IMR-90 (cell line): ENCODE measurements at regions not wholly inside any gene's neighbourhood (a gene's known extent, or its start where the extent isn't known, plus 50 kb on each side); places are given as distances from the start of the nearest gene placed in this dataset.

ENCODE experiments used
- CEBPB ChIP-seq: IDR thresholded peaks from 2 replicates; pipeline ENCODE4 v1.6.1; 2012; ENCODE audit warnings: low read depth, low read length, improper control_type of control experiment
- CHD1 ChIP-seq: IDR thresholded peaks from 2 replicates; pipeline ENCODE4 v1.6.1; 2012; ENCODE audit warnings: low read depth, low read length, improper control_type of control experiment
- FOS ChIP-seq: fragments of 150-350 bp; IDR thresholded peaks from 2 replicates; pipeline ENCODE4 v1.6.1; 2016; ENCODE audit warnings: low read depth, low read length
- MAFK ChIP-seq: IDR thresholded peaks from 2 replicates; pipeline ENCODE4 v1.6.1; 2012; ENCODE audit warnings: low read depth, low read length, improper control_type of control experiment
- MAZ ChIP-seq: IDR thresholded peaks from 2 replicates; pipeline ENCODE4 v1.6.1; 2012; ENCODE audit warnings: low read depth, mild to moderate bottlenecking, low read length, improper control_type of control experiment, moderate library complexity, borderline replicate concordance
- POLR2A ChIP-seq: IDR thresholded peaks from 2 replicates; pipeline ENCODE4 v1.6.1; 2012; ENCODE audit warnings: mild to moderate bottlenecking, low read depth, low read length
- RAD21 ChIP-seq: IDR thresholded peaks from 2 replicates; pipeline ENCODE4 v1.6.1; 2012; ENCODE audit warnings: low read length, improper control_type of control experiment
- RCOR1 ChIP-seq: IDR thresholded peaks from 2 replicates; pipeline ENCODE4 v1.6.1; 2012; ENCODE audit warnings: mild to moderate bottlenecking, low read length, improper control_type of control experiment; ENCODE audit not compliant: insufficient replicate concordance
- SMC3 ChIP-seq: fragments of 150-350 bp; IDR thresholded peaks from 2 replicates; pipeline ENCODE4 v1.6.1; 2016; ENCODE audit warnings: low read depth, mild to moderate bottlenecking, antibody characterized with exemption, low read length, moderate library complexity
- TF ChIP-seq, protein P1 (sequence below): conservative IDR thresholded peaks from 2 replicates; pipeline ENCODE4 v1.5.1; 2012; ENCODE audit warnings: mild to moderate bottlenecking, low read depth, low read length, improper control_type of control experiment
- TF ChIP-seq, protein P2 (sequence below): fragments of 150-350 bp; IDR thresholded peaks from 2 replicates; pipeline ENCODE4 v1.6.1; 2017; ENCODE audit warnings: mild to moderate bottlenecking, antibody characterized with exemption, low read length, low read depth

DNA sequence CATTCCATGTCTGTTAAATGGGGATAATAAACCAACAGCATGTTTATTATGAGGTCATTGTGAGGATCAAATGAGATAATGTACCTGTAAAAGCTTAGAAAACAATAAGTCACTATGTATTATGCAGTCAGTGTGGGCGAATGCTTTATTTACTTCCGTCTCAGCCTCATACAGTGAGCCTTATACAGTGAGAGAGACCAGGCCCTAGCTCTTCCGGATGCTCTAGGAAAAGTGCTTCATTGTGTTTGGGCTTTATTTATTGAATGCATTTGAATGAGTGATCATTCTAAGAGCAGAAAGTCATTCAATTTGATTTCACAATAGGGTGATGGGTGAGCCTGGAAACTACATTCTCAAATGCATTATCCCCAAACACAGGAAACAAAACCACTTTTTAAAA lies 603.9 kb upstream of the FANCL start:
- TF ChIP-seq POLR2A: no peak
- TF ChIP-seq CEBPB: peak; percentile 32; the same call in 1 of the 2 replicates
- TF ChIP-seq, protein P1, sequence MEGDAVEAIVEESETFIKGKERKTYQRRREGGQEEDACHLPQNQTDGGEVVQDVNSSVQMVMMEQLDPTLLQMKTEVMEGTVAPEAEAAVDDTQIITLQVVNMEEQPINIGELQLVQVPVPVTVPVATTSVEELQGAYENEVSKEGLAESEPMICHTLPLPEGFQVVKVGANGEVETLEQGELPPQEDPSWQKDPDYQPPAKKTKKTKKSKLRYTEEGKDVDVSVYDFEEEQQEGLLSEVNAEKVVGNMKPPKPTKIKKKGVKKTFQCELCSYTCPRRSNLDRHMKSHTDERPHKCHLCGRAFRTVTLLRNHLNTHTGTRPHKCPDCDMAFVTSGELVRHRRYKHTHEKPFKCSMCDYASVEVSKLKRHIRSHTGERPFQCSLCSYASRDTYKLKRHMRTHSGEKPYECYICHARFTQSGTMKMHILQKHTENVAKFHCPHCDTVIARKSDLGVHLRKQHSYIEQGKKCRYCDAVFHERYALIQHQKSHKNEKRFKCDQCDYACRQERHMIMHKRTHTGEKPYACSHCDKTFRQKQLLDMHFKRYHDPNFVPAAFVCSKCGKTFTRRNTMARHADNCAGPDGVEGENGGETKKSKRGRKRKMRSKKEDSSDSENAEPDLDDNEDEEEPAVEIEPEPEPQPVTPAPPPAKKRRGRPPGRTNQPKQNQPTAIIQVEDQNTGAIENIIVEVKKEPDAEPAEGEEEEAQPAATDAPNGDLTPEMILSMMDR: no peak
- no peak for TF ChIP-seq SMC3
- no peak for TF ChIP-seq MAZ
- no peak for TF ChIP-seq MAFK
- no peak for TF ChIP-seq RAD21
- TF ChIP-seq CHD1: no peak
- TF ChIP-seq FOS: no peak
- TF ChIP-seq, protein P2, sequence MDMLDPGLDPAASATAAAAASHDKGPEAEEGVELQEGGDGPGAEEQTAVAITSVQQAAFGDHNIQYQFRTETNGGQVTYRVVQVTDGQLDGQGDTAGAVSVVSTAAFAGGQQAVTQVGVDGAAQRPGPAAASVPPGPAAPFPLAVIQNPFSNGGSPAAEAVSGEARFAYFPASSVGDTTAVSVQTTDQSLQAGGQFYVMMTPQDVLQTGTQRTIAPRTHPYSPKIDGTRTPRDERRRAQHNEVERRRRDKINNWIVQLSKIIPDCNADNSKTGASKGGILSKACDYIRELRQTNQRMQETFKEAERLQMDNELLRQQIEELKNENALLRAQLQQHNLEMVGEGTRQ: no peak
- no peak for TF ChIP-seq RCOR1
